HG03378 (cell line): ENCODE measurements at regions not wholly inside any gene's neighbourhood (a gene's known extent, or its start where the extent isn't known, plus 50 kb on each side); places are given as distances from the start of the nearest gene placed in this dataset.
A peak's percentile ranks its signal among the peaks of the same experiment; 100 is the strongest.

Experiments used
- ATAC-seq: cut with Tn5 transposase; IDR thresholded peaks from one replicate; pipeline ENCODE4 v1.9.1; 2021; ENCODE audit warnings: mild to moderate bottlenecking, moderate library complexity; ENCODE audit not compliant: unreplicated experiment

DNA sequence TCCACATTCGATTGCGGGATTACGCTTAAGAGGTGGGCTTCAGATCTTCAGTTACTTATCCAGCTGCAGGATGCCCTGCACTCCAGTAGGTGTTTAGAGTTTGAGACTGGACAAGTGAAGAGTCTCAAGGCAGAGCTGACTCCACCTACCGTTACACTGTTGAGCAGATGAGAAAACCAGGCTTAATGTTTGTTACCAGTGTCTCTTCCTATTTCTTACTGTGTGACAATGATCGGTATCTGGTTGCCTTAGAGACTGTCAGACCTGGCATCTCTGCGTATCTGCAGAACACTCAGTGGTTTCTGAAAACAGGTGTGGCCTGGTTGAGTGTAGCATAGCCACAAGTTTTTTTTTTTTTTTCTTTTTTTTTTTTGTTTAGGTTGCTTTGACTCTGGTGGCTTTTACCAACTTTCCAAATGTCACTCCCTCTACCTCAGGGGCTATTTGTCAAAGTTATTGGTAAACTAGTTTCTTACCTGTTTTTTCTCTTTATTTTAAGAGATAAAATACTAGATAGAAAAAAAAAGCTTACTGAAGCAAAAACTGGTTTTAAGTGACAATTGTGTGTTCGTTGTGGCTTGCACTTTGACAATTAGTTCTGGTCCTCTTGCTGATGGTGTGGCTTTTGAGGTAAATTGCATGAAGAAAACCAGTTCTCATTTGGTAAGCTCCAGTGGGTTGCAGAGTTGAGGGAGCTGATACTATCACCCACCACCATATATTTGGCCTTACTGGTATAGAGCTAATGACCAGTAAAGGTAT lies 284.8 kb downstream of the ETS1 start:
- peak; percentile 86 for ATAC-seq

DNA sequence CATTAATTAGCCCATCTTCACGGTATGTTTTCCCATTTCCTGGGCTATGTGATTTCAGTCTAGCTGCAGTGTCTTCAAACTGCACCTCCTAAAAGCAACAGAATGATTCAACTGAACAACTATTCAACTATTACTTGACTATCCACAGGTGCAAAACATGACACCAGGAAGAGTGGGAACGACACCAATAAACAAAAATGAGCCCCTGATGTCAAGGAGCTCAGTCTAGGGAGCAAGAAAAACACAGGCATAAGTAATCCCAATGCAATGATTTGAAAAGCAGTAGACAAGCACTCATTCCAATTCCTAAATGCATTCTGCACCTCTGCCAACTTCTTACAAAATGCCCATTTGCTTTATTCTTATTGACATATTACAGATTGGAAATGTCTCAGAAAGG lies 285.6 kb downstream of the ETS1 start:
- no peak for ATAC-seq

DNA sequence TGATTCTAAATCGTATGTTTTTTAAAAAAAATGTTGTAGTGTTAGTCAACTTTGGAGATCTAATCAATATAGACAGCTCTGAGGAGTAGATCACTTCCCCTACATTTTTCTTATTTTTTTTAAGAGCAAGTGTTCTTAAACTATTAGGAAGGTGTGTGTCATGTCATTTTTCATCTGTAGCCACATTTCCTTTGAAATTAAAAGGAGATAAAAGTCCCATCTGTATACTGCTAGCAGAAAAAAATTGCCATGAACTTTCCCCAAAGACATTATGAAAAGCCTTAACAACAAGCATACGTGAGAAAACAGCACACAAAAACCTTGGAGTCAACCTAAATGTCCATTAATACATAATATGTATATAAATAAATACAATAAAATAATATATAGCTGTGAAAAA lies 286.6 kb downstream of the ETS1 start:
- no peak for ATAC-seq

DNA sequence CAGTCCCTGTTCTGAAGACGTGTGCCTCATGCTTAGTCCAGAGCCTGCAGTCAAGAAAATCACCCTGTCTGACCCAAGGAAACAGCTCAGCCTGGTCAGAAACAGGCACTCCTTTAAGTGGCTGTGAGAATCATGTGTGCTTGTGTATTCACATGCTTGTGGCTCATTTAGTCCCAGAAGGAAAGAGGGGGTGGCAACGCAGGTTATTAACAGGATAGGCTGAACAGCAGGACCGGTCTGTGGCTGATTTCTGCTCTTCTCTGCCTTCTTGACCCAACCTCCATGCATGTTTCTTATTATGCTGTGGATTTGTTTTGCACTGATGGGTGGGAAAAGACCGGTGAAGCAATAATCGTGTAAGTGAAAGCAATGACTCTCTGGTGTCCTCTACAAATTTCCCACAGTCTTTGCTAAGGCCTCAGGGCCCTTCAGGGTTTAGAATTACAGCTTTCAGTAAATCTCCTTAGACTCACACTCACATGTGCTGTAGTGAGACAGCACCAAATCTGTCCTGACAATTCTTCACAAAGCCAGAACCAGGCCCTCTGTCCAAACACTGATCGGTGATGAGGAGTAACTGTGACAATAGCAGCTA lies 288.1 kb downstream of the ETS1 start:
- ATAC-seq, result peak; percentile 33

DNA sequence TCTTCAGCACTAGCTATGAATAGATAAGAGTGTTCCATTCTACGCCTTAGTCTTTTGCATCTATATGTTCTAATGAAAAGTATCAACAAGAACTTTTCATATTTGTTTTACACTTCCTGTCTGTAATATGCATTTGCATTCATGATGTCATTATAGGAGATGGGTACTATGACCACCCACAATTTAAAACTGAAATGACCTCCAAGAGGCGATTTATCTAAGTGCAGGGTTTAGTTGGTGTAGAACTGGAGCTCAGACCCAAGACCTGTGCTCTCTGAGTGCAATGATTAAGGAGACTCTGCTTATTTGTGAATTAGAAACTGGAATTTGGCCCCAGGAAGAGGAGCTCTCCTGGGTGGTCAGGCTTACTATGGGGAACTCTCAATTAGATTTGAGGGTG lies 289.1 kb downstream of the ETS1 start:
- ATAC-seq, result no peak

DNA sequence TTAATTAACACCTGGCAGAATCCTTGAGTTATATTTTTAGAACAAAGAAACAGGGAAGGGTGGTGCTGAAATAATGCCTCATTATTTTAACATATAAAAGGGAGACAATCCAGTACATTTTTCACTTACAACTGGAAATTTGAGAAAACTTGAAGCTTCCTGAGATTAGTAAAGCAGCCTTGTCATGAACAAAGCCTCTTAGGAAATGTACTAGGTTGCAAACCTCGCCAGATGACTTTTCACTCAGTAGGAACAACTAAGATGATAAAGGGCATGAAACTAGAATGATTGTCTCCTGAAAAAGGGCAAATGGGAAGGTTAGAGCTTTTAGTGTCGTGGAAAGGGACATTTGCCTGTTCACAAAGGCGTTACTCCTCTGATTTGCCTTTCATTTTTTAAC lies 289.6 kb downstream of the ETS1 start:
- no peak for ATAC-seq

DNA sequence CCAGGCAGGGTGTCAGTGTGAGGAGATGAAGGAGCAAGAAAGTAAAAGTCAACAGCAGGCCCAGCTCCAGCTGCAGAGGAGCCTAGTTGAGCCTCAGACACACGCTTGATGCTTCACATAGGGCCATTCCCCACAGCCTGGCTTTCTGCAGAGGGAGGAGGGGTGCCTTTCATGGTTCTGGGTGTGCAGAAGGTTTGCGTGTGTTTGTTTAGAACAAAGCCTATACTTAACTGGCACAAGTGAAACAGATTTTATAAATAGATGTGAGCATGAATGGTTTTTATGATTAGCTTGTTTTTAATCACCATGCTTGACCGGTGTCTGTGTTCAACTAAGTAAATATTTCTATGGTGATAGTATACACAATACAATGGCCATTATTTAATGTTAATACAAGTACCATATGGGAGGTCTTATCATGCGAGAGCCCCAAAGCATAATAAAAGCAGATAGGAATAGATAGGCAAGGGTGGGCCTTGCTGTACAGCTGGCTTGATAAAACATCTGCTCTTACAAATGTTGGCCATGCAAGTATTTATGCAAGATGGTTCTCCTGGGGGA lies 290.2 kb downstream of the ETS1 start:
- no peak for ATAC-seq

- ATAC-seq, result no peak
Measured at GRCh38 chr11:128294671-128295050, 292.7 kb downstream of the ETS1 start.

- ATAC-seq, result no peak
Measured at GRCh38 chr11:128294001-128294670, 293.2 kb downstream of the ETS1 start.

- ATAC-seq, result no peak
Measured at GRCh38 chr11:128291835-128292234, 295.5 kb downstream of the ETS1 start.

- no peak for ATAC-seq
Measured at GRCh38 chr11:128291007-128291406, 296.4 kb downstream of the ETS1 start.

DNA sequence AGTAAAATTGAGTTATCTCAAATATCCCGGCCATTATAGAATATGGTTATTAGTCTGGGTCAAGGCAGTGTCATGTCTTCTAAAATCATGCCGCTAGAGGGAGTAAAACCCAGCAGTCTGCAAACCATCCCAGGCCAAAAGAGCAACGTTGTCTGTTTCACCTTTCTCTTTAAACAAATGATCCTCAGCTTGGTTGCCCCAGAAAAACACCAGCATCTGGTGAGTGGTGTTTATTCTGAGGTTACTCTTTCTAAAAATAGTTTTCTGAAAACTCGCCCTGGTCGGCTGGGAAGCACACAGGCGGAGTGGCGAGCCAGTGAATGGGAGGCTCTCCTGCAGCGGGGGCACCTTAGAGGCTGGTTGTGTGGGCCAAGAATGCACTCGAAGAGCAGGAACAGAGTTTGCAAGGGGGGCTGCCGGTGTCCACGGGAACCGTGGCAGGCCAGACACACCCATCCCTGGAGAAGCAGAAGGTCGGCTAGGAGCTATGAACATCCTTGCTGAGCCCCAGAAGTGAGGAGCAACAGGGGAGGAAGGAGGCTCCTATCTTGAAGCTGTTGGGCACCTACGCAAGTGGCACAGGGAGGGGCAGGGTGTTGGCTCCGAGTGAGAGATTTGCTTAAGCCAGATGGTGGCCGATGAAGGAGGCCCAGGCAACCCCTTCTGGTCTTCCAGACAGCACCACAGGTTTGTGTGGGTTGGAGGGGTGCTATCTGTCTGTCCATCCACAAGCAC lies 297.1 kb downstream of the ETS1 start:
- ATAC-seq, result peak; percentile 86

DNA sequence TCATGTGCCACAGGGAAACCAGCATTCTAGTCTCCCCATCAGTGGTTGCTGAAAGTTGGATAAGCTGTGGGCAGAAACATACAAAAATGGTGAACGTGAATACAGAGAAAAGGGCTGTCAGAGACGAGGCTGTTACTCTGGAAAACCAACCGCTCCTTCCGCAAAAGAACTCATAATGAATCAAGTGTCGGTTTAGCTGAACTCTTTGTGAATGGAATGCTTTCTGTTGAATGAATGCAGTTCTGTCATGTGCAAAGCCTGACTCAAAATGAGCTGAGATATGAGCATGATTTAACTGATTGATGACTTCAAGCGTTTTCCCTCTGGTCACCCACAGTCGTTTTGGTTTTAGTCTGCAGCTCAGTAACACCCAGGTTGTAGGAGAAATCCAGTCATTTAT lies 298.3 kb downstream of the ETS1 start:
- ATAC-seq, result peak; percentile 44

DNA sequence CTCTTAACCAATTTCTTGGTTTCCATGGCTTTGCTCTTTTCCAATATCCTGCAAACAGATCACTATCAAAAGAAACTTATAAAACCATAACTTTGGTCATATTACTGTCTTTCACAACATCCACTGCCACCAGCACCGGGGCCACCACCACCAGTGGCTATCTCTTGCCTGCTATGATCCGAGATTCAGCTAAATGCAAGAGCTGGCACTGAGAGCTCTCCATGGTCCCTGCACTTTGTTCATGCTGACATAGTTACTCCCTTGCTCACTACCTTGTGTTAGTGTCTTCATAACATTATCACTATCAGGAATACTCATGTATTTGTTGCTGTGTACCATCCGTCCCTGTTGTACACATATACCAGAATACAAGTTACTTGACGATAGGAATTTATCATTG lies 299.0 kb downstream of the ETS1 start:
- ATAC-seq, result no peak

GRCh38 chr11:128285321-128285720 lies 302.0 kb downstream of the ETS1 start:
- no peak for ATAC-seq

GRCh38 chr11:128284634-128285033 lies 302.7 kb downstream of the ETS1 start:
- ATAC-seq, result no peak

DNA sequence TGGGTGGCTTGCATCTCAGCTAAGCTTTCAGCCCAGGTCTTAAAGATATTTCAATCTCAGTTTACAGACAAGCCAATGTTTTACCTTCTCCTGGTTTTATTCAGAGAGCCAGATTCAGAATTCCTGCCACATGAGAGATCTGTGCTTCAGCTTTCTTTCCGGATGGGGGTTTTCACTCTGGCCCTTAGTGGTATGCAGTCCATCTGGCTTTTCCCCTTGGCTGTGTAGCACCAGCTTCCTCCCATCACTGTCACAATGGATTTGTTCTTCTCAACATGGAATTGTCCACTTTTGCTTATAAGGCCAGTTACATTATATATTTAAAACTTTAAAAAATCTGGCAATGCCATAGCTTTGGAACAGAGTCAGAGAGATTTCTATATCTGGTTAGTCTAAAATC lies 303.9 kb downstream of the ETS1 start:
- ATAC-seq, result no peak

- no peak for ATAC-seq
Measured at GRCh38 chr11:128282053-128282452, 305.3 kb downstream of the ETS1 start.

DNA sequence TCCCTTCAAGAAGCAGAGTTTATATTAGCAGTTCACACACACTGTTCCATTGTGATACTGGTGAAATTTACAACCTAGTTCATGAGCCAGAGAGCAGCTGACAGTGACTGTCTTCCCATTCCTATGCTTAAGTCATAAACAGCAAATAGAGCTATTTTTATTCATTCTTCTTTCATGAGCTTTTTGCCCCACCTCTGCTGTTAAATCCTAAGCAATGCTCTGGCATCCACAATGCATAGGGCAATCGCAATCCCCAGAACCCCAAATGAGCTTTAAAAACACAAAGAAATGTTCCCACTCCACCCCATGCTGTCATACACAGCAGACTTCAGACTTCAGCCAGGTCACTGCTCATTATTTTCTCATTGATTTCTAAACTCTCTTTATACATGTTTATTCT lies 307.5 kb downstream of the ETS1 start:
- no peak for ATAC-seq

DNA sequence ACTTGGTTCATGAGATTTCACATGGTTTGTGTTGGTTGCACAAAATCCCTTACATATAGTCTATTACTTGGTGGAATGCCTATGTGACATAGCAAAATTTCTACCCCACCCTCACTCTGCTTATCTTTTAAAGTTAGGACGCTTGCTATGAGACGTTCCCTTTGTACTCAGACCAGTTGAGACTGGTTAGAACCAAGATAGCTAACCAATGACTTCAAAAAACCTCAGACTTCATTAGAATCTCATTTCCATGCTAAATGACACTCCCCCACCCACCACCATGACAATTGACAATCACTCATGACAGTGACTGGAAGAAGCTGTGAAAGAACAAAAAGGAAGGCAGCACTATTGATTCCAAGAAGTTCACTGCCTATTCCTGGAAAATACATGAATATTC lies 313.6 kb downstream of the ETS1 start:
- ATAC-seq, result no peak

DNA sequence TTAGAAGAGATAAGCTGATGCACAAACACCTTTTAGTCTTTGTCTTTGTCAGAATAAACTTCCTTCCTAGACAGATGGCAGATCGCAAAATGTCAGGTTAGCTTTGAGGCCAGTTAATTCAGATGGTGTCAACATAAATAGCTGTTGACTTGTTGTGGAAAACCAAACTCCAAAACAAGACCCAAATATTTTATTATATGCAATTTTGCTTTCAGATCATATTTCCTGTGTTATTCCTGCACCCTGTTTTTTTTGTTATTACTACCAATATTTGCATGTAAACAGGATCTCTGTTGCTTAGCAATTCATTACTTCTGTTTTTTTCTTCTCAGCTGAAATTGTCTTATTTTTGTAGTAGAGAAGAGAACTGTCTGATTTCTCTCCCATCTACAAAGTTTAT lies 316.0 kb downstream of the ETS1 start:
- no peak for ATAC-seq
